ENCODE measurements at regions not wholly inside any gene's neighbourhood (a gene's known extent, or its start where the extent isn't known, plus 50 kb on each side); places are given as distances from the start of the nearest gene placed in this dataset.
"Not testable (repeated sequence)": the region's sequence is repeated elsewhere in the genome, so short reads cannot be mapped to it uniquely, and the experiment has no call there.

DNA sequence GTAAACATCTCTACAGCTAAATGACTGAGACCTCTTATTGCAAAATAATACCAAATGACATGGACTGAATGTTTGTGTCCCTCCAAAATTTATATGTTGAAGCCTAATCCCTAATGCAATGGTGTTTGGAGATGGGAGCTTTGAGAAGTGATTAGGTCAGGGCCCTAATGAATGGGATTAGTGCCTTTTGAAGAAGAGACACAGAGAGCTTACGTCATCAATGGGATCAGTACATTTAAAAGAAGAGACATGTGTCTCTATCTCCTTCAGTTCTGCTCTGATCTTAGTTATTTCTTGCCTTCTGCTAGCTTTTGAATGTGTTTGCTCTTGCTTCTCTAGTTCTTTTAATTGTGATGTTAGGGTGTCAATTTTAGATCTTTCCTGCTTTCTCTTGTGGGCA, 301.6 kb upstream of the FSTL5 start:
- TF ChIP-seq, protein P1, sequence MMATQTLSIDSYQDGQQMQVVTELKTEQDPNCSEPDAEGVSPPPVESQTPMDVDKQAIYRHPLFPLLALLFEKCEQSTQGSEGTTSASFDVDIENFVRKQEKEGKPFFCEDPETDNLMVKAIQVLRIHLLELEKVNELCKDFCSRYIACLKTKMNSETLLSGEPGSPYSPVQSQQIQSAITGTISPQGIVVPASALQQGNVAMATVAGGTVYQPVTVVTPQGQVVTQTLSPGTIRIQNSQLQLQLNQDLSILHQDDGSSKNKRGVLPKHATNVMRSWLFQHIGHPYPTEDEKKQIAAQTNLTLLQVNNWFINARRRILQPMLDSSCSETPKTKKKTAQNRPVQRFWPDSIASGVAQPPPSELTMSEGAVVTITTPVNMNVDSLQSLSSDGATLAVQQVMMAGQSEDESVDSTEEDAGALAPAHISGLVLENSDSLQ (IDR thresholded peaks at IDR 0.05) = not testable (repeated sequence)
- not testable (repeated sequence) for TF ChIP-seq SUZ12 (IDR thresholded peaks at IDR 0.05); FOXA1 (IDR thresholded peaks at IDR 0.05); ELF4 (IDR thresholded peaks at IDR 0.05); TARDBP (IDR thresholded peaks at IDR 0.05); ARNT (IDR thresholded peaks at IDR 0.05); FOXM1 (IDR thresholded peaks at IDR 0.05; ENCODE audit: borderline replicate concordance); BHLHE40 (IDR thresholded peaks at IDR 0.05; ENCODE audit: borderline replicate concordance); HDGF (IDR thresholded peaks at IDR 0.05; ENCODE audit: borderline replicate concordance); SP1 (IDR thresholded peaks at IDR 0.05)
